Lung (tissue), 11 donors: ENCODE measurements at regions not wholly inside any gene's neighbourhood (a gene's known extent, or its start where the extent isn't known, plus 50 kb on each side); places are given as distances from the start of the nearest gene placed in this dataset.

ENCODE experiments used
- ATAC-seq: fragments of 200-7000 bp; cut with Tn5 transposase; one replicate; pipeline ENCODE4 v1.9.1; 2020; ENCODE audit warnings: moderate number of reproducible peaks; ENCODE audit not compliant: insufficient read depth, low FRiP score
- DNase-seq, 3 donors: peaks; one replicate each; pipeline ENCODE4 v3.0.0-alpha.2; 2013 to 2017
- H3K27ac ChIP-seq, 2 donors: one replicate each; pipeline ENCODE4 v1.5.1; 2013; ENCODE audit warnings: mild to moderate bottlenecking in 2 of 2, moderate library complexity in 2 of 2, control low read depth in 1 of 2, inconsistent platforms in 1 of 2, low read depth in 1 of 2, low read length in 1 of 2
- H3K27me3 ChIP-seq, 3 donors: one replicate each; pipeline ENCODE4 v1.5.1; 2013; ENCODE audit warnings: low read length in 2 of 3; ENCODE audit not compliant: control insufficient read depth in 3 of 3, insufficient read depth in 3 of 3
- H3K36me3 ChIP-seq, 4 donors: one replicate each; pipeline ENCODE4 v1.5.1; 2013; ENCODE audit warnings: low read length in 4 of 4, mild to moderate bottlenecking in 1 of 4, moderate library complexity in 1 of 4; ENCODE audit not compliant: control insufficient read depth in 4 of 4, insufficient read depth in 4 of 4
- H3K4me1 ChIP-seq, 5 donors: one replicate each; pipeline ENCODE4 v1.5.1; 2013; ENCODE audit warnings: low read length in 5 of 5, mild to moderate bottlenecking in 2 of 5, moderate library complexity in 1 of 5; ENCODE audit not compliant: control insufficient read depth in 5 of 5, insufficient read depth in 5 of 5
- H3K4me3 ChIP-seq: one replicate; pipeline ENCODE4 v1.5.1; 2013; ENCODE audit warnings: mild to moderate bottlenecking, control low read depth, moderate library complexity
- H3K9ac ChIP-seq, 2 donors: one replicate each; pipeline ENCODE4 v1.5.1; 2013; ENCODE audit warnings: low read length in 2 of 2, control low read depth in 1 of 2; ENCODE audit not compliant: insufficient read depth in 1 of 2
- H3K9me3 ChIP-seq, 4 donors: one replicate each; pipeline ENCODE4 v1.5.1; 2013; ENCODE audit warnings: low read length in 3 of 4, mild to moderate bottlenecking in 1 of 4, moderate library complexity in 1 of 4; ENCODE audit not compliant: control insufficient read depth in 4 of 4, insufficient read depth in 3 of 4
- CTCF ChIP-seq: IDR thresholded peaks from 2 replicates; pipeline ENCODE4 v1.5.1; 2012; ENCODE audit warnings: mild to moderate bottlenecking; ENCODE audit errors: control extremely low read depth, extremely low read depth
- WGBS, 2 donors: extraction: QIAGEN DNeasy Blood & Tissue Kit; methylation state at CpG; one replicate each; pipeline ENCODE4 v1.1.7; 2013; 5-methylcytosine and 5-hydroxymethylcytosine counted together
- donor health status: control.
- donor health status: control.
- donor health status: Bipolar disorder and iron deficiency.
- donor health status: healthy.
- donor health status: DM: yes; HTN: yes; CAD: no.

- no peak overlapping the region for H3K27ac ChIP-seq
- 92 to 93% methylated on average over 11 of the region's 11 CpGs for WGBS, 2 donors
- H3K36me3 ChIP-seq = no peaks in the 10 kb centered on the region
- no peaks in the 10 kb centered on the region for H3K4me1 ChIP-seq
- peaks cover 0 to 19% (median 1%) of the 10 kb centered on the region in 4 donors for H3K9me3 ChIP-seq
- no peak overlapping the region for H3K4me3 ChIP-seq
- ATAC-seq = no peak
- H3K9ac ChIP-seq = no peak overlapping the region
- peaks cover 0 to 2% (median 0%) of the 10 kb centered on the region in 3 donors for H3K27me3 ChIP-seq
- no peak for TF ChIP-seq CTCF
- DNase-seq = no peak
Measured at GRCh38 chr2:239528146-239528545, 127.3 kb upstream of the HDAC4 start.

- Histone ChIP-seq H3K4me1 (no peaks in the 10 kb centered on the region), H3K9me3 (peaks cover 0 to 14% (median 1%) of the 10 kb centered on the region in 4 donors), H3K27me3 (peaks cover 0 to under 1% (median 0%) of the 10 kb centered on the region in 3 donors), H3K4me3 (no peak overlapping the region), H3K27ac (no peak overlapping the region), H3K9ac (no peak overlapping the region), H3K36me3 (no peaks in the 10 kb centered on the region)
- no peak for DNase-seq
- no peak for TF ChIP-seq CTCF
- ATAC-seq = no peak
- WGBS, 2 donors = 86 to 87% methylated on average over 24 to 25 of the region's 25 CpGs
Measured at GRCh38 chr2:239526666-239527415, 126.0 kb upstream of the HDAC4 start.

DNA sequence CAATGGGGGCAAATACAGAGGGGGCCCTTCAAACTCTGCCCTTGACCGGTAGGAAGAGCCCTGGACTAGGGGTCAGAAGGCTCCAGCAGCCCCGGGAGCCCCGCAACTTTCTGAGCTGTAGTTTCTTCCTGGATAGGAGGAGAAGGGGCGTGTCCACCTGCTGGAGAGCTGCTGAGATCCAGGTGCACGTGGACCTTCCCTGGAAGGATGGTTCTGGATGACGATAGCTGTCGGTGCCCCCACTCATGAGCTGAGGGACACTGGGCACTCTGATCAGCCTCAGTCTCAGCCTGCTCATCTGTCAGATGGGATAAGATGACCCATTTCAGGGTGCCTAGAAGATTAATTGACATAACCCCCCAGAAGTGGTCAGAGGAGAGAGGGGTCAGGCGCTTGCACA is 125.2 kb upstream of the HDAC4 start:
- no peak for TF ChIP-seq CTCF
- H3K9ac ChIP-seq = no peak overlapping the region
- ATAC-seq = no peak
- no peak overlapping the region for H3K4me3 ChIP-seq
- H3K36me3 ChIP-seq = no peaks in the 10 kb centered on the region
- peaks cover 0 to 3% (median 0%) of the 10 kb centered on the region in 3 donors for H3K27me3 ChIP-seq
- H3K4me1 ChIP-seq = no peaks in the 10 kb centered on the region
- peaks cover 0 to 7% (median 1%) of the 10 kb centered on the region in 4 donors for H3K9me3 ChIP-seq
- DNase-seq = no peak
- 72% methylated on average over 8 of the region's 8 CpGs for WGBS, 2 donors
- no peak overlapping the region for H3K27ac ChIP-seq
